ENCODE measurements at regions not wholly inside any gene's neighbourhood (a gene's known extent, or its start where the extent isn't known, plus 50 kb on each side); places are given as distances from the start of the nearest gene placed in this dataset.

DNA sequence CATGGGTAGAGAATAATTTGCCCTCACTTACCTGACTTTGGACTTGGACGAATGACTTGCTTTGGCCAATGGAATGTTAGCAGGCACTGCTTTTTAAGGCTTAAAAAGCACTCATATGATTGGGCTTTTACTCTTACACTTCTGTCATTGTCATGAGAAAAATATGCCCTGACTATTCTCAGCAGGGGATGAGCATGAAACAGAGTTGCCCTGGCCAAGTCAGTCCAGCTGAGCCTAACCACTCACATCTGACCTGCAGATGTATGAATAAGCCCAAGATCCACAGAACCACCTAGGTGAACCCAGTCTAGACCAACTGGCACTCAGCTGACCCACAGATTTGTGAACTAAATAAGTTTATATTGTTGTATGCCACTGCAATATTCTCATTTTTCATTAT lies 573.5 kb downstream of the TNS3 start:
- BruUV-seq (replicated peaks): no TSS peak
- H3K9me3 Mint-ChIP-seq (ENCODE audit: unreplicated experiment): no peaks in the 10 kb centered on the region
- intact Hi-C loops (cut with micrococcal nuclease): no loop called here
- H3K36me3 Mint-ChIP-seq (ENCODE audit: insufficient read depth, unreplicated experiment): no peaks in the 10 kb centered on the region
- H3K27ac Mint-ChIP-seq (ENCODE audit: low read depth, unreplicated experiment): no peak overlapping the region
- no peak for DNase-seq (ENCODE audit: unreplicated experiment)
- no peak overlapping the region for H3K4me3 Mint-ChIP-seq (ENCODE audit: unreplicated experiment)
- POLR2A ChIA-PET: no interaction called here
- H3K27me3 Mint-ChIP-seq (ENCODE audit: insufficient read depth, unreplicated experiment): no peaks in the 10 kb centered on the region
- H3K4me1 Mint-ChIP-seq (ENCODE audit: insufficient read depth, unreplicated experiment): no peaks in the 10 kb centered on the region
- TF ChIP-seq, protein P1, sequence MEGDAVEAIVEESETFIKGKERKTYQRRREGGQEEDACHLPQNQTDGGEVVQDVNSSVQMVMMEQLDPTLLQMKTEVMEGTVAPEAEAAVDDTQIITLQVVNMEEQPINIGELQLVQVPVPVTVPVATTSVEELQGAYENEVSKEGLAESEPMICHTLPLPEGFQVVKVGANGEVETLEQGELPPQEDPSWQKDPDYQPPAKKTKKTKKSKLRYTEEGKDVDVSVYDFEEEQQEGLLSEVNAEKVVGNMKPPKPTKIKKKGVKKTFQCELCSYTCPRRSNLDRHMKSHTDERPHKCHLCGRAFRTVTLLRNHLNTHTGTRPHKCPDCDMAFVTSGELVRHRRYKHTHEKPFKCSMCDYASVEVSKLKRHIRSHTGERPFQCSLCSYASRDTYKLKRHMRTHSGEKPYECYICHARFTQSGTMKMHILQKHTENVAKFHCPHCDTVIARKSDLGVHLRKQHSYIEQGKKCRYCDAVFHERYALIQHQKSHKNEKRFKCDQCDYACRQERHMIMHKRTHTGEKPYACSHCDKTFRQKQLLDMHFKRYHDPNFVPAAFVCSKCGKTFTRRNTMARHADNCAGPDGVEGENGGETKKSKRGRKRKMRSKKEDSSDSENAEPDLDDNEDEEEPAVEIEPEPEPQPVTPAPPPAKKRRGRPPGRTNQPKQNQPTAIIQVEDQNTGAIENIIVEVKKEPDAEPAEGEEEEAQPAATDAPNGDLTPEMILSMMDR (IDR thresholded peaks at IDR 0.05; ENCODE audit: unreplicated experiment): no peak
- CTCF ChIA-PET: no interaction called here

DNA sequence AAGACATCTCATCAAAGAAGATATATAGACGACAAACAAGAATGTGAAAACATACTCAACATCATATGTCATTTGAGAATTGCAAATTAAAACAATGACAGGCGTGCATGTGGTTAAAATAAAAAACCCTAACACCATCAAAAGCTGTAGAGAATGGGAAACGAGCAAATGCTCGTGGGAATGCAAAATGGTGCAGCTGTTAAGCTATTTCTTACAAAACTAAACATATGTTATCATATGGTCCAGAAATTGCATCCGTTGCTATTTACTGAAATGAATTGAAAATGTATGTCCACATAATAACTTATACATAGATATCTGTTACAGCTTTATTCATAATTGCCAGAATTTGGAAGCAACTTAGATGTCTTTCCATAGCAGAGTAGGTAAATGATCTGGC lies 574.4 kb downstream of the TNS3 start:
- H3K9me3 Mint-ChIP-seq (ENCODE audit: unreplicated experiment): no peaks in the 10 kb centered on the region
- CTCF ChIA-PET: interaction anchor here (1.2 kb wide), 1 partner anchor 14 kb away, joined by 3 read pairs; no protein-coding TSS in a partner anchor

DNA sequence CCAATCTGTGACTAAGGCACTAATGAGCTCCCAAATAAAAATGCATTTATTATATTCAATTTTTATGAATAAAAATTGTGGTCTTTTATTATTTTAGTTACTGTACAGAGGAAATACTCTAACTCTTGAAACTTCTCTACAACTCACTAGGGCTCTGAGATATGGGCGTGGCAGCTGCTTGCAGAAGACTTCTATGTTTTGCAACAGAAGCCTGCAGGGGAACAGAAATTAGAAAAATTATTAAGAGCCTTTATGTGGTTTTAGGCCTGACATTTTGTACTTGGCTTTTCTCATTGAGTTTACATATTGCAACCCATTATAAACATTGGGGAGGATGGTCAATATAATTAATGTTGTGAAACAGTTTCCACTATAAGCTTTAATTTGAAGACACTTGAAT lies 581.4 kb downstream of the TNS3 start:
- no peak overlapping the region for H3K4me3 Mint-ChIP-seq (ENCODE audit: unreplicated experiment)
- POLR2A ChIA-PET: interaction anchor here (0.9 kb wide), 1 partner anchor 73 kb away, joined by 4 read pairs; no protein-coding TSS in a partner anchor
- no peaks in the 10 kb centered on the region for H3K36me3 Mint-ChIP-seq (ENCODE audit: insufficient read depth, unreplicated experiment)
- H3K4me1 Mint-ChIP-seq (ENCODE audit: insufficient read depth, unreplicated experiment): no peaks in the 10 kb centered on the region
- intact Hi-C loops (cut with micrococcal nuclease): no loop called here
- peak; percentile 12 for DNase-seq (ENCODE audit: unreplicated experiment)
- TF ChIP-seq, protein P1 (IDR thresholded peaks at IDR 0.05; ENCODE audit: unreplicated experiment): no peak
- CTCF ChIA-PET: interaction anchor here (0.6 kb wide), 1 partner anchor 1042 kb away, joined by 3 read pairs; no protein-coding TSS in a partner anchor
- no TSS peak for BruUV-seq (replicated peaks)
- H3K27me3 Mint-ChIP-seq (ENCODE audit: insufficient read depth, unreplicated experiment): no peaks in the 10 kb centered on the region
- no peaks in the 10 kb centered on the region for H3K9me3 Mint-ChIP-seq (ENCODE audit: unreplicated experiment)
- no peak overlapping the region for H3K27ac Mint-ChIP-seq (ENCODE audit: low read depth, unreplicated experiment)

More for the DNA sequence above, 574.4 kb downstream of the TNS3 start:
- BruUV-seq (replicated peaks): no TSS peak
- no peaks in the 10 kb centered on the region for H3K27me3 Mint-ChIP-seq (ENCODE audit: insufficient read depth, unreplicated experiment)
- intact Hi-C loops (cut with micrococcal nuclease): no loop called here
- no peak overlapping the region for H3K4me3 Mint-ChIP-seq (ENCODE audit: unreplicated experiment)
- H3K27ac Mint-ChIP-seq (ENCODE audit: low read depth, unreplicated experiment): no peak overlapping the region
- TF ChIP-seq, protein P1 (IDR thresholded peaks at IDR 0.05; ENCODE audit: unreplicated experiment): no peak
- POLR2A ChIA-PET: no interaction called here
- DNase-seq (ENCODE audit: unreplicated experiment): no peak
- no peaks in the 10 kb centered on the region for H3K36me3 Mint-ChIP-seq (ENCODE audit: insufficient read depth, unreplicated experiment)
- H3K4me1 Mint-ChIP-seq (ENCODE audit: insufficient read depth, unreplicated experiment): no peaks in the 10 kb centered on the region

DNA sequence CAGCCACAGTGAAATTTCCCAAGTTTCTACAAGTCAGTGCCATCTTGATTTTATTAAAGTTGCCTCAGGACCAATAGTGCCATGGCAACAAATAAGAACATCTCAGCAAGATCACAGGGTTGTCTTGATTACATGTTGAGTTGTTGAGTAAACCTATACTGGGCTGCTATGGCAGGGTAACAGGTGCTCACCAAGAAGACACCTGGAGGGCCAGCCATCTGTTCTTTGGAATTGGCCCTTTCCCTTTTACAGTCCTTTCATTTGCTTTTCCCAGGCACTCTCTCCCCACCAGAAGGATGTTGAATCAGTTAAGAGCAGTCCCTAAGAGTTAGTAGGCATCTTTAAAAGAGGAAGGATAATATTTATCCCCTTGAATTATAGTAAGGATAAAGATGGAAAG lies 582.0 kb downstream of the TNS3 start:
- ChIA-PET CTCF (interaction anchor here (0.6 kb wide), 1 partner anchor 1041 kb away, joined by 3 read pairs; no protein-coding TSS in a partner anchor), POLR2A (interaction anchor here (0.6 to 0.9 kb wide), 3 partner anchors 21 to 72 kb away, joined by 3 to 4 read pairs (median 3); no protein-coding TSS in a partner anchor)
- Mint-ChIP-seq H3K27me3 (ENCODE audit: insufficient read depth, unreplicated experiment) (no peaks in the 10 kb centered on the region), H3K36me3 (ENCODE audit: insufficient read depth, unreplicated experiment) (no peaks in the 10 kb centered on the region), H3K27ac (ENCODE audit: low read depth, unreplicated experiment) (no peak overlapping the region), H3K4me3 (ENCODE audit: unreplicated experiment) (no peak overlapping the region), H3K4me1 (ENCODE audit: insufficient read depth, unreplicated experiment) (no peaks in the 10 kb centered on the region), H3K9me3 (ENCODE audit: unreplicated experiment) (no peaks in the 10 kb centered on the region)
- DNase-seq (ENCODE audit: unreplicated experiment): no peak
- no TSS peak for BruUV-seq (replicated peaks)
- intact Hi-C loops (cut with micrococcal nuclease): no loop called here
- TF ChIP-seq, protein P1 (IDR thresholded peaks at IDR 0.05; ENCODE audit: unreplicated experiment): no peak
